Effector CD8-positive, alpha-beta T cell (primary cell): ENCODE measurements at regions not wholly inside any gene's neighbourhood (a gene's known extent, or its start where the extent isn't known, plus 50 kb on each side); places are given as distances from the start of the nearest gene placed in this dataset.

Experiments
- DNase-seq: peaks from one replicate; lab custom pipeline; 2025; lab: John Stamatoyannopoulos, UW

DNA sequence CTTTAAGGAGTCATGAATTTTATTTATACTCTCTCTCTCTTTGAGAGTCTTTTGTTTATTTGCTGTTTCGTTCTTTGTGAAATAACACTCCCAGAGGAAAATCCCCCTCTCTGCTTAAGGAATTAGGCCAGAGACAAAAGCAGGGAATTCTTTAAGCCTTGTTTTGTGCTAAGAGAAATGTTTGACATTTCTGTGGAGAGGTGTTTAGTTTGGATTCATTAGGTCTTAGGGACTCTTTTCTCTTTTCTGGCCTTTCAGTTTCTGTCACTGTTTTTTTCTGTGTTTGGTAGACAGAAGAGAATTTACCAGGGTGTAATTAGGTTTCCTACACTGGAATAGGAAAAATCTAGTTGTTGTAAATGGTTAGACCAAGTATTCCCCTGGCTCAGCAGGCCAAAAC, 241.8 kb upstream of the NR2F2 start:
- no peak for DNase-seq

- no peak for DNase-seq
Observed at GRCh38 chr15:96089405-96090058, 241.0 kb upstream of the NR2F2 start.

GRCh38 chr15:96092186-96092585, 238.3 kb upstream of the NR2F2 start:
- DNase-seq = no peak

- DNase-seq = no peak
Observed at GRCh38 chr15:96093063-96093462, 237.4 kb upstream of the NR2F2 start.

- DNase-seq = no peak
Observed at GRCh38 chr15:96097661-96098060, 232.8 kb upstream of the NR2F2 start.

DNA sequence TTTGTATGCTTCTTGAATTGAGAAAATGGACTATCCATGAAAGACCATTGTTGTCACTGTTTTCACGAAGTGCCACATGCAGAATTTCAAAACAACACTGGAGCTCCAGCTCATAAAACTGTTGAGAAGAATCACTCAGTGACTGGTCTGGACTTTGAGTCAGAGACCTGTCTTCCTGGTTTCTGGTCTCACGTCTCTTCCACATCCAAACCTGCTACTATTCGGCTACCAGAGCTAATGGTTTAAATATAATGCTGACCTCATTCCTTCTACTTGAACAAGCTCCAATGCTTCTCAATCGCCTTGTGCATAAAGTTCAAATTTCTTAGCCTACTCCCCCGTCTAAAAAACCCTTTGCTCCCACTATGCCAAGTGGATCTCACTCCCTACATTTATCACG, 227.9 kb upstream of the NR2F2 start:
- DNase-seq = no peak

DNA sequence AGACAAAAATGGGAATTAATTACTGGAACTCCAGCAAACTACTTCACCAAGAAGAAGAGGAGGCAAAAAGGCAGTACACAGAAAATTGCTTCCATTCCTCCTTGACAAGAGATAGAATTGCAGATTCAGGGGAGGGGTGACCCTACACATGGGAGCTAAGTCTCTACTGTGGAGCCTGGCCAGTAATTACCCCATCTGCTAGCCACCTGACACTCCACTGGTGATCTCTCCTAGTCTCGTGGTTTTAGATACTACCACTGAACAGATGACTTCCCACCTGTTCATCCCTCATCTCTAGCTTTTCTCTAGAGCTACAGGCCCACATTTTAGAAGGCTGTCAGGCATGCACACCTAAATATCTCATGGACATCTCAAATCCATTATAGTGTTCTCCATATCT, 224.3 kb upstream of the NR2F2 start:
- DNase-seq = no peak

GRCh38 chr15:96106628-96107027, 223.9 kb upstream of the NR2F2 start:
- DNase-seq = no peak

DNA sequence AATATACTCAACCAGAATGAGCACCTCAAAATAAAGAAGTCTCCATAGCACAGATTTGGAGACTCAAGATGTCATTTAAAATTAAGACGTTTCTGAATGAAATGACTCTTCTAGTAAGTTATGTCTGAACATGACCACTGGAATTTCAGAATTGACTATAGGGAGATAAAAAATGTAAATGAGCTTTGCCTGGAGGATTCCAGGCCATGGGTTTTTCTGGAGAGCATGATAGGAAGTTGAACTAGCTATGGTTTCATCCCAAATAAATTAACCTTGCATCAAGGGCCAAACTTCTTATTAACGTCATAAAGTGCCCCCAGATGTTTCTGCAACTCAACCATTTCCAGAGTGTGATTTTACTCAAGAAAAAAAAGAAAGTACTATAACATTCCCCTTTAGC, 222.6 kb upstream of the NR2F2 start:
- DNase-seq = no peak

DNA sequence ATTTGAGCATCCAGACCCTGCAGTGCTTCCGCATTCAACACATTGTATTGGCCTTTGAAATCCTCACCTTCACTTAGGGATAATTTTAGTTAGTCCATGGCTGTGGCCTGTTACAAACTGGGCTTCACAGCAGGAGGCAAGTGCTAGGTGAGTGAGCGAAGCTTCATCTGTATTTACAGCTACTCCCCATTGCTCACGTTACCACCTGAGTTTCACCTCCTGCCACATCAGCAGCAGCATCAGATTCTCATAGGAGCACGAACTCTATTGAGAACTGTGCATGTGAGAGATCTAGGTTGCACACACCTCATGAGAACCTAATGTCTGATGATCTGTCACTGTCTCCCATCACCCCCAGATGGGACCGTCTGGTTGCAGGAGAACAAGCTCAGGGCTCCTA, 222.1 kb upstream of the NR2F2 start:
- no peak for DNase-seq

GRCh38 chr15:96109820-96110219, 220.7 kb upstream of the NR2F2 start:
- no peak for DNase-seq

- no peak for DNase-seq
Observed at GRCh38 chr15:96112018-96112417, 218.5 kb upstream of the NR2F2 start.

DNA sequence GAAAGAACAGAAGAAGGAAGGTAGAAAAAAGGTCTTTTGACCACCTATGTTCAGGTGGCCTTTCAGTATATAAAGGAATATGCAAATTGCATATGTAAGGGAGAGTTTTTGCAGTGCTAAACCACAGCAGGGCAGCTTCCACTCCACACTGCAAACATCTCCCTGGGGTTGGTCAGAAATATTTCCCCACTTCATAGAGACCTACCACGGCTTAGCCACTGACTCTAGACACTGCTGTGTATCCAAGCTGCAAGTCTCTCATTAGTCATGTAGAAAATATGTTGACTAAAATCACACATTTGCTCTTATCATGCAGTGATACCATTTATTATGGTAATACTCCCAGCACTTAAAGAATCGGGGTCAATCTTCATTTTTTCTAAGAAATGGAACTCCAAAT, 214.9 kb upstream of the NR2F2 start:
- DNase-seq = no peak

GRCh38 chr15:96117270-96117669, 213.2 kb upstream of the NR2F2 start:
- DNase-seq = no peak

GRCh38 chr15:96119734-96120133, 210.8 kb upstream of the NR2F2 start:
- DNase-seq = no peak

DNA sequence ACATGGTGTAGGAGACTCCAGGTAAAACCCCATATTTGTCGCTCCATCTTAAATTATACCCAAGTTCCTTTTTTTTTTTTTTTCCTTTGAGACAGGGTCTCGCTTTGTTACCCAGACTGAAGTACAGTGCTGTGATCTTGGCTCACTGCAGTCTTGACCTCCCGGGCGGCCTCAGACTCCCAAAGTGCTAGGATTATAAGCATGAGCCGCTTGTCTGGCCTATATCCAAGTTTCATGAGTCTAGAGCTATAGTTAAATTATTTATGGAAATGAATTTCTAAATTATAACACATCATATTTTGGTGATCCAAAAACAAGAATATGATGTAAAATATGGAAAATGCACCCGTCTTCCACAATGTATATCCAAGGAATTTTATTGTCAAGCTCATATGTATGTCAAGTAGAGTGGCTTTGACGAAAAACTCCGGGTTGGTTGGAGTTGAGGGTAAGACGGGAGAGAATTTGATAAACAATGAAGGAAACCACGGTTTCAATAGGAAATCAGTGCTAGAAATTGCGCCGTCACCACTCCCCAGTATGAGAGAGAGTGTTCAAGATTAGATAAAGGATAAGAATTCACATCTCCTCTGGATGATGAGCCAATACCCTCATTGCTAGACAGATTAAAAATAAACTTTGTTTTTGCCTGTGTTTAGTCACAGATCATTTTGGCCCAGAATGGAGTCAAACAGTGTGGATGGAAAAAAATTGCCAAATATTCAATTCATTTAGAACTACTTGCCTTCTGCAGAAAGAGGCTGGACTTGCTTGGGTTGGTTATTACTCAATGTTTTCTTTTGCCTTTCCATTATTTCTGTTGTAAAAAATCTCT, 209.2 kb upstream of the NR2F2 start:
- DNase-seq = no peak

GRCh38 chr15:96122077-96123027, 208.1 kb upstream of the NR2F2 start:
- DNase-seq = no peak

GRCh38 chr15:96123028-96123400, 207.5 kb upstream of the NR2F2 start:
- no peak for DNase-seq

- no peak for DNase-seq
Observed at GRCh38 chr15:96123630-96124187, 206.8 kb upstream of the NR2F2 start.

DNA sequence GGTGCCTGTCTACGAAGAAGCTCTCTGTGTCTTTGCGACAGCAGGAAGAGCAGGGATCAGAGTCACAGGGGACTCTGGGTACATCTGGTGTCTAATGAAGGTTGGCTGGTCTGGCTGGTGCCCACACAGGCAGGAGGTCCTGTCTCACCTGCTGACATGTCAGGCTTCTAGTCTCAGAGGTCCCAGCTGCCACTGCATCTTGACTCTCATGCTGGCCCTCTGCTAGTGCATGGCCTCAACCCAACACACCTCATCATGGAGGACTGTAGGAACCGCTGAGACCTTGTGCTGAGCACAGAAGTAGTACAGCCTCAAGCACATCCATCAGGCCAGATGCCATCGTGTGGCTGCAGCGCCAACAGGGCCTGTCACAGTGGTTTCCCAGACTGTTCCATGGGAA, 206.1 kb upstream of the NR2F2 start:
- no peak for DNase-seq

DNA sequence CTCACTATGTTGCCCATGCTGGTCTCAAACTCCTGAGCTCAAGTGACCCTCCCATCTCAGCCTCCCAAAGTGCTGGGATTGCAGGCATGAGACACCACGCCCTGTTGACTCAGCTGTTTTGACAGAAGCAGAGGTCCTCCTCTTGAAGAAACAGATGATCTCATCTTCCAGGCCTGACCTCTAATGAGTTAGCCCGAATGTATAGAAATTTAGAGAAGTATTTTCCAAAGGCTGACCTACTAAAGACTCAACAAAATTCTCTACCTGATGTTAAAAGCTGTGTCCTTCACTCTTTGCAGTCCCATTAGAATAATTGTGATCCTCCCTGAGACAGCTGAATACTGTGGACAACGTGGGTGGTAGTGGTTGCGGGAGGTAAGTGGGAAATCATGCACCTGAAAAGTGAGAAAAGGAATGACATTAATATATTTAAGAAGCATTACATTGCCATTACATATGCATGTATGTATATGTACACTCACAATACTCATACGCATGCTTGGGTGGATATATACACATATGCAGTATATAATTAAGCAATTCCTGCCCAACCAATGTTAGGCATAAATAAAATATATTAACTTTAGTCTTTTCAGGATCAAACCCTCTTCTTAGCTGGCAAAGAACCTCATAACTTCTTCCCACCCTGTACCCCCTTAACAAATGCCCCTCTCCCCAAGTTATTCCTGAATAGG, 204.6 kb upstream of the NR2F2 start:
- DNase-seq = no peak

GRCh38 chr15:96126859-96127258, 203.6 kb upstream of the NR2F2 start:
- DNase-seq = no peak
